ENCODE measurements at regions not wholly inside any gene's neighbourhood (a gene's known extent, or its start where the extent isn't known, plus 50 kb on each side); places are given as distances from the start of the nearest gene placed in this dataset.

DNA sequence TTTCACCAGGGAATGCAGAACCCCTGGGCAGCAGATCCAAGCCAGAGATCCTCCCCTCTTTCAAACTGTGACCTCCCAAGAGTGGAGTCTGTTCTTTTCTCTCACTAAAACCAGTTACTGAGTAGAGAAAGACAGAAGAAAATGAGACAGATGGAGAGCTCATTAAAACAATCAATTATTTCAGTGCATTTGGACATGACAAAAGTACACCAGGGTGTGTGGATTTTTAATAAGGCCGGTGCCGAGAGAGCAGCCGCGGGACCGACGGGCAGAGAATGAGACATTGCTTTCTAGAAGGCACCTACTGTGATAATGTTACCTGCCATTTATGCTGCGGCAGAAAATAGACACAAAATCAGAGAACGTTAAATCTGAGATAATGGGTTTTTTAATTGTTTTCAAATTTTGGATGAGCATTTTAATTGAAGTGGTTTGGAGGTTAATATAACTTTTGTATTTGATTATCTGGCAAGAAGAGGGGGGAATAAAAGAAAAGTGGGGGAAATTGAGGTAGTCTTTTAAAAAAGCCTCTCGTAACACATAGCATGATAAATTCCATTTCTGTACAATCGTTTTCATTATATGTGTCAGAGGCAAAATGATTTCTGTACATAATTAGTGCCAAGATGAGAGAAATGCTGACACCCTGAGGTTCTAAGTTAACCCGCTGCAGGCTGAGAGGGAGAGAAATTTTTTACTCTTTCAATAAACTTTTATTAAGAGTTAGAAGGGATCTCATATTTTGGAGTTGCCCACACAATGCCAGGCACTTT is 70.8 kb downstream of the HSPB8 start:
- TF ChIP-seq, protein P1, sequence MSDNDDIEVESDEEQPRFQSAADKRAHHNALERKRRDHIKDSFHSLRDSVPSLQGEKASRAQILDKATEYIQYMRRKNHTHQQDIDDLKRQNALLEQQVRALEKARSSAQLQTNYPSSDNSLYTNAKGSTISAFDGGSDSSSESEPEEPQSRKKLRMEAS (IDR thresholded peaks at IDR 0.05) = no peak
- no peak for TF ChIP-seq FOXA2 (IDR thresholded peaks at IDR 0.05)
- TF ChIP-seq, protein P2, sequence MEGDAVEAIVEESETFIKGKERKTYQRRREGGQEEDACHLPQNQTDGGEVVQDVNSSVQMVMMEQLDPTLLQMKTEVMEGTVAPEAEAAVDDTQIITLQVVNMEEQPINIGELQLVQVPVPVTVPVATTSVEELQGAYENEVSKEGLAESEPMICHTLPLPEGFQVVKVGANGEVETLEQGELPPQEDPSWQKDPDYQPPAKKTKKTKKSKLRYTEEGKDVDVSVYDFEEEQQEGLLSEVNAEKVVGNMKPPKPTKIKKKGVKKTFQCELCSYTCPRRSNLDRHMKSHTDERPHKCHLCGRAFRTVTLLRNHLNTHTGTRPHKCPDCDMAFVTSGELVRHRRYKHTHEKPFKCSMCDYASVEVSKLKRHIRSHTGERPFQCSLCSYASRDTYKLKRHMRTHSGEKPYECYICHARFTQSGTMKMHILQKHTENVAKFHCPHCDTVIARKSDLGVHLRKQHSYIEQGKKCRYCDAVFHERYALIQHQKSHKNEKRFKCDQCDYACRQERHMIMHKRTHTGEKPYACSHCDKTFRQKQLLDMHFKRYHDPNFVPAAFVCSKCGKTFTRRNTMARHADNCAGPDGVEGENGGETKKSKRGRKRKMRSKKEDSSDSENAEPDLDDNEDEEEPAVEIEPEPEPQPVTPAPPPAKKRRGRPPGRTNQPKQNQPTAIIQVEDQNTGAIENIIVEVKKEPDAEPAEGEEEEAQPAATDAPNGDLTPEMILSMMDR (IDR thresholded peaks at IDR 0.05; ENCODE audit: low read depth, low read length, missing input control) = no peak
- no peak for TF ChIP-seq EGR1 (IDR thresholded peaks at IDR 0.05; ENCODE audit: low read depth in 2 of 2)
- TF ChIP-seq, protein P3, sequence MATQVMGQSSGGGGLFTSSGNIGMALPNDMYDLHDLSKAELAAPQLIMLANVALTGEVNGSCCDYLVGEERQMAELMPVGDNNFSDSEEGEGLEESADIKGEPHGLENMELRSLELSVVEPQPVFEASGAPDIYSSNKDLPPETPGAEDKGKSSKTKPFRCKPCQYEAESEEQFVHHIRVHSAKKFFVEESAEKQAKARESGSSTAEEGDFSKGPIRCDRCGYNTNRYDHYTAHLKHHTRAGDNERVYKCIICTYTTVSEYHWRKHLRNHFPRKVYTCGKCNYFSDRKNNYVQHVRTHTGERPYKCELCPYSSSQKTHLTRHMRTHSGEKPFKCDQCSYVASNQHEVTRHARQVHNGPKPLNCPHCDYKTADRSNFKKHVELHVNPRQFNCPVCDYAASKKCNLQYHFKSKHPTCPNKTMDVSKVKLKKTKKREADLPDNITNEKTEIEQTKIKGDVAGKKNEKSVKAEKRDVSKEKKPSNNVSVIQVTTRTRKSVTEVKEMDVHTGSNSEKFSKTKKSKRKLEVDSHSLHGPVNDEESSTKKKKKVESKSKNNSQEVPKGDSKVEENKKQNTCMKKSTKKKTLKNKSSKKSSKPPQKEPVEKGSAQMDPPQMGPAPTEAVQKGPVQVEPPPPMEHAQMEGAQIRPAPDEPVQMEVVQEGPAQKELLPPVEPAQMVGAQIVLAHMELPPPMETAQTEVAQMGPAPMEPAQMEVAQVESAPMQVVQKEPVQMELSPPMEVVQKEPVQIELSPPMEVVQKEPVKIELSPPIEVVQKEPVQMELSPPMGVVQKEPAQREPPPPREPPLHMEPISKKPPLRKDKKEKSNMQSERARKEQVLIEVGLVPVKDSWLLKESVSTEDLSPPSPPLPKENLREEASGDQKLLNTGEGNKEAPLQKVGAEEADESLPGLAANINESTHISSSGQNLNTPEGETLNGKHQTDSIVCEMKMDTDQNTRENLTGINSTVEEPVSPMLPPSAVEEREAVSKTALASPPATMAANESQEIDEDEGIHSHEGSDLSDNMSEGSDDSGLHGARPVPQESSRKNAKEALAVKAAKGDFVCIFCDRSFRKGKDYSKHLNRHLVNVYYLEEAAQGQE (IDR thresholded peaks at IDR 0.05) = no peak
- TF ChIP-seq YY1 (IDR thresholded peaks at IDR 0.05) = no peak
- TF ChIP-seq GABPA (IDR thresholded peaks at IDR 0.05 in 1 of 2, conservative IDR thresholded peaks at IDR 0.05 in 1 of 2) = no peak
